ENCODE measurements at regions not wholly inside any gene's neighbourhood (a gene's known extent, or its start where the extent isn't known, plus 50 kb on each side); places are given as distances from the start of the nearest gene placed in this dataset.
"Not testable (repeated sequence)": the region's sequence is repeated elsewhere in the genome, so short reads cannot be mapped to it uniquely, and the experiment has no call there.

DNA sequence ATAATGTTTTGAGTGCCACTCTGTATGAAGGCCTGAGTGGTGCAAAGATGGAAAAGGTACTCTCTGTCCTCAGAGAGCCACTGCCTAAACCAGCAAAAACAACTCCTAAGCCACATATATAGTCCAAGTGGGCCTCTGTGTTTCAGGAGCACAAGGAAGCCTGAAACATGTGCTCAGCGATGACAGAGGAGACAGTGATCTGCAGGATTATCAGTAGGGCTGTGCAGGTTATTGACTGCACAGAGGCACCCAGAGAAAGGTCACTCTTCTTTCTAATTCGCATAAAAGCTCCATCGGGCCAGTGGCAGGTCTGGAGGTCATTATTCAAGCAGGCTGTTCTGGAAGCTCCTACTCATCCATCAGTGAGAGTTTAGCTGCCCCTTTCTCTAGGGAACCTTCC, 361.9 kb downstream of the BCL11B start:
- no peak for DNase-seq (ENCODE audit: low spot score)

DNA sequence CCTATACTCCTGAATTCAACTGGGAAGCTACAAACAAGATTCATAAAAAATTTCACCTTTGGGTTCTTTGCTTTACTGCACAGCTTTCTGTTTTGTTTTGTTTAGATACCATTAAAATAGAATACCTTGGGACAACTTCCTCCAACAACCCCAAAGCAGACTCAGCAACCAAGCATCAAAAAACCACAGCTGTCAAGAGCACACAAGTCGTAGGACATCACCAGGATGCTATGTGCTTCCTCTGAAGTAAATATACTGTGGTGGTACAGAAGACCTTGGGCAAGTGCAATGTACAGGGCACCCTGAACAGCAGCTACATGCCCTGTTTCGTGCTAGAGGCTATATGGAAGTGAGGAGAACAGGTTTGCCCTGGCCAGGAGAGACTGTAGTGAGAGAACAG, 359.3 kb downstream of the BCL11B start:
- no peak for DNase-seq (ENCODE audit: low spot score)

DNA sequence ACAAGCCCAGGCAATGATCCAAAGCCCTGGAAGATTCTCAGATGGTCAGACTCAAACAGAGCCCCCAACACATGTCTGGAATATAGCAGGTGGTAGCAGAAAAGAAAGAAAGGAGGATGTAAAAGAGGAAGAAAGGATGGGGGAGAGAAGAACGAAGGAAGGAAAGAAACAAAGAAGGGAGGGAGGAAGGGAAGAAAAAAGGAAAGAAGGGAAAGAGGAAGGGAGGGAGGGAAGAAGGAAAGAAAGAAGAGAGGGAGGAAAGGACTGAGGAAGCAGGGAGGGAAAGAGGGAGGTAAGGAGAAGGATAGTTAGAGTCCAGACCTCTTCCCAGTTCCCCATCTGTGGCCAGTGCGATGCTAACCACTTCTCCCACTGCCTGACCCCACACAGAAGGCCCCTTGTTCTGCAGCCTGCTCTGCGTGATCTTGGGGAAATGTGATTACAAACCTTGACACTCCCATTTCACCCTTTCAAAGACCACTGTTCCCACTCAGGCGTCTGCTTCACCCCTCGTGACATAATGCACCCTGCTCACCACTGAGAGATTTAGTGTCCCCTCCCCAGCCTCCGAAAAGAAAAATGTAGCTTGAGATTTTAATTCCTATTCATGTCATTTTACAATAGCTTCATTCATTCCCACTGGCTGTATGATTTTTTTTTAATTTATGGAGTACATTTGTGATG, 357.9 kb downstream of the BCL11B start:
- DNase-seq (ENCODE audit: low spot score): peak; percentile 16

DNA sequence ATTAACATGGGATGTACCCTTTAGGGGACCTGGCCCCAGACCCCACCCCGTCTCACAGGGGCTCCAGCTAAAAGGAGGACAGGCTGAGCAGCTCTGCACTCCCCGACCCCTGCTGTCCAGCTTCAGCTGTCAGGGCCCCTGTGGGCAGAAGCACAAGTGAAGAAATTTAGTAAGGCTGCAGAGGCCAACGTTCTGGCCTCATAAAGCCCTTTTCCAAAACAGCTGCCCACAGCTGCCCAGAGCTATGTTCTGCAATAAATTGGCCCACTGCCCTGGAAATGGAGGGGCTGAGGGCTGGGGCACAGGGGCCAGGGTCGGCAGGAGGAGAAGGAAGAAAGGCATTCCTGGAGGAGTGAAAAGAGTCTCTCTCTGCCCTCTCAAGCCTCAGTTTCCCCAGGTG, 357.1 kb downstream of the BCL11B start:
- DNase-seq (ENCODE audit: low spot score): no peak

DNA sequence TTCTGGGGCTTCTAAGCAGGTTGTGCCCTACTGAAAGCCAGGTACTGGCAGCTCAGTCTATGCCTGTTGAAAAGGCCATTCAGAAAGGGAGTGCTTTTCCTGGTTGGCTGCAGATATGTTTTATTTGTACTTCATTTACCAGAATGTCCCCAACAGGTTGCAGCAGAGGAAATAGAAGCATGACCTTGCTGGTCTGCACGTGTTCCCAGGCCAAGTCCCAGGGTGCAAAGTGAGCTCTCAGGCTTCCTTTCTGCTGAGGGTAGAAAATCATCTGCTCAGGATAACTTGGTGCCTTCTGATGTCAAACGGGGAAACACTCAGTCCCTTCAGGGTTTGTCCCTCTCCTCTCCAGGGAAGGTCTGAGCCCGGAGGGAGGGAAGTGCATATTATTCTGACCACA, 356.4 kb downstream of the BCL11B start:
- DNase-seq (ENCODE audit: low spot score): no peak

DNA sequence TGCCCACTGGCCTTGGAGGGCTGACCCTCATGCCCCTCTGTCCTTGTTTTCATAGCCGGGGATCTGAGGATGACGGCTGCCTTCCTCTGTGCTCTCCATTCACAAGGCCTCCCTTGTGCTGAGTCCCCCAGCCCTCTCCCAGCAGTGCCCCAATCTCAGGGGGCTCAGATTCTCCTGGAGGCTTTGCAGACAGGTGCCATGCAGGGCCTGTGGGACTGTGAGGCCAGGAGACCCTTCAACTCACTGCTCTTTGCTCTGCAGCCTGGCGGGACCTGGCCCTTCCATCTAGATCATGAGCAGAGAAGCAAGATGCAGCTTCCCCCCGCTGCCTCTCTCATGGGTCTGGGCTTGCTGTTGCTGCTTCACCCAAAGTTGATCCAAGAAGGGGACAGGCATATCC, 356.0 kb downstream of the BCL11B start:
- DNase-seq (ENCODE audit: low spot score): no peak

DNA sequence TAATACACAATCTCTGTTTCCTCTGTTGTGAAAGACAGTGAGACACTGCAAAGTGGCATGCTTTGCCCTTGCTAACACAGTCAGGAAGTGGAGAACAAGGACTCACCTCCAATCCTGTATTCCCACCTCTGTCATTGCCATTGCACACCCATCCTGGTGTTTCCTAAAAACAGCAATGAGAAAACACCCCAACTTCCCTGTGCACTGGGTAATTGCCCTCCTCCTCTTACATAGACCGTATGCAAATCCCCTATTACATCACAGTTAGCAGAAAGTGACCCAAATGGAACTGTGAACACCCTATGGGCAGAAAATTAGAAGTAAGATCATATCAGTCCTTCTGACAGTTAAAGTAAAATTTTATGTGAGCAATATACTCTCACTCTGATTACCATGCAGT, 355.5 kb downstream of the BCL11B start:
- DNase-seq (ENCODE audit: low spot score): no peak

DNA sequence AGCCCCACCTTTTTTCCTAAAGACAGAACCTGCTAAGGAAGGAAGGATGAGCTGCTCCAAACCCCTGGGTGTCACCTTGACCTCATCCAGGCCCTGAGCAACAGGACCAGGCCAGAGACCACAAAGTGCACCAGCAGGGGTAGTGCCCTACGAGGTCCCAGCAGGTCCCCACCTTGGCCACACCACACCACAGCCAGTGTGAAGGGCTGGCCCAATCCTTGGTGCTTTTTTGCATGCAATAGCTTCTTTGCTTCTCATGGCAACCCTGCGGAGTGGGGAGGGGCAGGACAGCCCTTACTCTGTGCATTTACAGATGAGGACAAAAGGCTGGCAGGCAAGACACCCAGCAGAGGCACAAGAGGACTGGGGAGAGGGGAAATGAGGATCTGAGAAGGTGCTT, 352.6 kb downstream of the BCL11B start:
- DNase-seq (ENCODE audit: low spot score): no peak

DNA sequence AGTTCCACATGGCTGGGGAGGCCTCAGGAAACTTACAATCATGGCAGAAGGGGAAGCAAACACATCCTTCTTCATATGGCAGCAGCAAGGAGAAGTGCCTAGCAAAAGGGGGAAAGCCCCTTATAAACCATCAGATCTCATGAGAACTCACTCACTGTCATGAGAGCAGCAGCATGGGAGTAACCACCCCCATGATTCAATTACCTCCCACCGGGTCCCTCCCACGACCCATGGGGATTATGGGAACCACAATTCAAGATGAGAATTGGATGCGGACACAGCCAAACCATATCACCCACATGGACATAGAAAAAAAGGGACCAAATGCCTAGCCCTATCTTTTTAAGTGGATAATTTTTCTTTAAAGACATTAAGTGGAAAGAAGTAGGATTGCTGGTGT, 350.7 kb downstream of the BCL11B start:
- not testable (repeated sequence) for DNase-seq (ENCODE audit: low spot score)

DNA sequence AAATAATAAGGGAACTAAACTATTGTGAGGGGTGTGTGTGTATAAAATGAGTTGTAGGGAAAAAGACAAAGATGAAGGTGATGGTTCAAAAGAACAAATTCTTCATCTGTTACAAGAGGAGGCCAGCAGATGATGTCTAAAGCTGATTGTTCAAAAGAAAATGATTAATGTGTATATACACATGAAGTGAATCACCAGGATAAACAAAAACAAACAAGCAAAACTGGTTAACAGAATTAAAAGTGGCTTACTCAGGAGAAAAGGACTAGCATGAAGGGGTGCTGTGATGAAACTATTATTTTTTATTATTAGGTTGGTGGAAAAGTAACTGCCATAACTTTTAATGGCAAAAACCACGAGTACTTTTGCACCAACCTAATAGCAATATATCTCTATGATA, 348.4 kb downstream of the BCL11B start:
- DNase-seq (ENCODE audit: low spot score): no peak

DNA sequence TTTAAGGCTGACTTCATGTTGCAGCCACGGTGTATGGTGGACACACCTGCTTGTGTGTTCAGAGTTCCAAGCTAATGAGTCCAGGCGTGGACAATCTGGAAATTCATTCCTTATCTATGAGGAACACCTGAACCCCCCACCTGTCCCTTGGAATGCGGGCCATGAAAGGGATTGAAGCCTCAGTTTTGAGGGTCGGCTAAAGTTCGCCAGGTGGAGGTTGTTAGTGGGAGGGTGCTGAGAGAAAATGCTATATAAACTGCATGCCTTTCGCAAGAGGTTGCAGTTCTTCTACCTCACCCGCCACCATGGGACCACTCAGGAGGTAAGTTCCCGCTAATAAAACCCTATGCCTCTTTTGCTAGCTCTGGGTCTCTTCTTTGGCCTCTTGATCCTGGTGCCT, 348.0 kb downstream of the BCL11B start:
- no peak for DNase-seq (ENCODE audit: low spot score)

DNA sequence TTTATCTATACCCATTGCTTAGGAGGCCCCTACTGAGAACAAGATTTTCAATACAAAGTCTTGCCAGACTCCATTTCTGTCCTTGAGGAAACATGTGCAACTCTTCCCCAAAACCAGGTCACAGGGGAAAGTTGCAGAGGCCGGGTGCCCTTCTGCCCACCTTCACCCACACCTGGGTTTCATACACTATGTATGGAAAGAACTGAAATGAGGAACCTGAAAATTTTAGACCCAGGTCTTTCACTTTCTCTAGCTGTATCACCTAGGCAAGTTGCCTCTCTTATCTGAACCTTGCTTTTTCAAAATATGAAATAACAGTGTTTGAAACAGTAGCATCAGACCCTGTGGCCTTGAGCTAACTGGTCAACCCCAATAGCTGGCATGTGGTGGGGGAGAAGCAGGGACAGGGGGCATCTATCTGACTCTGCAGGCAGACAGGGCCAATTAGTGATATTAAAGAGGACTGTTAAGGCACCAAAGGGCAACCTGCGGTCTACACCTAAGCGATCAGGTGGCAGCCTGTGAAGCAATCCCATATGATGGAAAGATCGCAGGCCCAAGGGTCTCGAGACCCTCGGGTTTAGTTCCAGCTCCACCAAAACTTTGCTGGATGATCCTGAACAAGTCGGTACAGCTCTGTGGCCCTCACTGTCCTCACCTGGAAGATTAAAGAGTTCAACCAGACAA, 346.5 kb downstream of the BCL11B start:
- no peak for DNase-seq (ENCODE audit: low spot score)

DNA sequence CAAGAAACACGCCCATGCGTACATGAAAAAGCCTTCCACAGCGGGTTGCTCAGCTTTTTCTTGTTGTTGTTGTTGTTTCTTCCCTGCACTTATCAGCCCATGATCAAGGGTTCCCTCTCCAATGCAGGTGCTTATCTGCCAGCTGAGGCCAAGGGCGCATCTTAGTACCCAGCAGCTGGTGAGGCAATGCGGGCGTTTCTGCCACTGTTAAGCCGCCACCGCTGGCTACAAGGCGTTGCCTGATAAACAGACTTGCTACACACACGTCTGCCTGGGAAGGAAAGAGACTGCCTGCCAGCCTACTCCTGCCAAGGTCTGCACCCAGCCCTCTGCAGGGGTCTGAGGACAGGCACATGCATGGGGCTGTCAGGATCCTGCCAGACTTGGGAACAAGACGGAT, 345.9 kb downstream of the BCL11B start:
- no peak for DNase-seq (ENCODE audit: low spot score)

DNA sequence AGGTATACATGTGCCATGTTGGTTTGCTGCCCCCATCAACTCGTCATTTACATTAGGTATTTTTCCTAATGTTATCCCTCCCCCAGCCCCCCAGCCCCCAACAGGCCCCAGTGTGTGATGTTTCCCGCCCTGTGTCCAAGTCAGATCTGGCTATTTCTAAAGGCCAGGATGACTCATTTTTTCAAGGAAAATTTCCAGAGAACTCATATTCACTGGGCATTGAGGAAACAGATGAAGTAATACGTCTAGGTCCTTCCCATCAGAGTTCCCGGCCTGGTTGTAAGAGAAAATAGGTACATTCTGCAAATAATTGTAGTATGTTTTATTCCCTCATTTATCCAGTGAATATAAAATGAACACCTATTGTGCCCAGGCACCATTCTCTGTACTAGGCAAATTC, 345.2 kb downstream of the BCL11B start:
- no peak for DNase-seq (ENCODE audit: low spot score)

DNA sequence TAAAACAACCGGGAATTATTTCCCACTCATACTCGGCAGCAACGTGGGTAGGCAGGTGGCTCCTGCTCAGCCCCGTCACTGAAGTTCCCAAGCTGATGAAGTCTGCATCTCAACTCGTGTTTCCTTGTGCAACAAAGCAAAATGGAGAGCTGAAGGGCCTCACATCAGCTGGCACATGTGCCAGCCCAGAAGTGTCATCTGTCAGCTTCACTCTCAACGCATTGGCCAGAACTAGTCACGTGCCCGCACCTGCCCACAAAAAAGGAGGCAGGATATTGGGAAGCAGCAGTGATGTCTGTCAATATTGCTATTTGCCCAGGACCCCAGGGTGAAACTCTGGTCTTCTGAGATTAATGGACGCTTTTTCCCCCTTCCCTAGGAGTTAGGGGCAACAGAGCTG, 344.0 kb downstream of the BCL11B start:
- DNase-seq (ENCODE audit: low spot score): no peak

DNA sequence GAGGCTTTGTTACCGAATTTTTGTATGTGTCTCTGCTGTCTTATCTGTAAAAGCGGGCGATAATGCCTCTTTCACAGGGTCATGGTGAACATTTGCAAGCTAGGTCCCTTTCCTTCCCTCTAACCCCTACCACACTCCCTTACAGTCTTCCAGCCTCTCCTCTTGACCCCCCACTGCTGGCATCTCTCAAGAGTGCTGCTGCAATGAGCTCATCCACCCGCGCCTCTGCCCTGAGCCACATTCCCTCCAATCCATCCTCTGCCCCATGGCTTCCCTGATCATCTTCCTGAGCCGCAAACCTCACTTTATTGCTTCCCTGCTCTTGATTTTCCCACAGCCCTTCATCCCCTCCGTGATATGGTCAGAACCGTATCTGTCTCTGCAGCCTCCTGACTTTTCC, 343.6 kb downstream of the BCL11B start:
- no peak for DNase-seq (ENCODE audit: low spot score)

DNA sequence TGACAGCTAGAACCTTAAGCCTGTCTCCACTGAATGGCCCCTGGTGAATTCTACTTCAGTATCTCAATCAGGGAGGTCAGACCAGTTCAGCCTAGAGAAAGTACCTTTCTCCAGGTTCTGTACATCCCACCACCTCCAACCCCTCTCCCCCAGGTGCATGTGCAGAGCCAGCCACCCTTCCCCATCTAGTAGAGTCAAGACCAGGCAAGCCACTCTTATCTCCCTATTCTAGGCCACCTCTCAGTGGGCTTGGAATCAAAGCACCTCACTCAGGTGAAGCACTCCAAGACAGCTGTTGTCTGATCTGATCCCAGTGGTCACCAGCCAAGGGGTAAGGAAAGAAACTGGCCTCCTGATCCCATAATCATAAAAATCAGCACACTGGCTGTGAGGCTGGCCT, 340.9 kb downstream of the BCL11B start:
- no peak for DNase-seq (ENCODE audit: low spot score)

DNA sequence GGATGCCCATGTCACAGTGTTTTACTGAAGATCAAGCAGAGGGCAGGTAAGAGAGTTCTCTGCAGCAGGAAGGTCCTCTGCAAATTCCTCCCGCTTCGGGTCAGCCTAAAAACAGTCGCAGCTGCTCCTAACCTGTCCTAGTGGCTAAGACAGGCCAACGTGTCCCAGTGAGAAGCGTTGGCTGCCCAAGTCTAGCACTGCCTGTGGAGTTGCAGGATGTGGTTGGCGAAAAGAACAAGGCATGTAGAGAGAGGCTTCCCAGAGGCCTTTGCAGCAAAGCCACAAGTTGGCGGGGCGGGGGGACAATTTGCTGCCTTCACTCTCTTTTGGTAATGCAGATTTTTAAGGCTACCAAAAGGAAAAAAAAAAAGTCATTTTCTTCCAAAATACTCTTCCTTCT, 340.1 kb downstream of the BCL11B start:
- DNase-seq (ENCODE audit: low spot score): no peak

DNA sequence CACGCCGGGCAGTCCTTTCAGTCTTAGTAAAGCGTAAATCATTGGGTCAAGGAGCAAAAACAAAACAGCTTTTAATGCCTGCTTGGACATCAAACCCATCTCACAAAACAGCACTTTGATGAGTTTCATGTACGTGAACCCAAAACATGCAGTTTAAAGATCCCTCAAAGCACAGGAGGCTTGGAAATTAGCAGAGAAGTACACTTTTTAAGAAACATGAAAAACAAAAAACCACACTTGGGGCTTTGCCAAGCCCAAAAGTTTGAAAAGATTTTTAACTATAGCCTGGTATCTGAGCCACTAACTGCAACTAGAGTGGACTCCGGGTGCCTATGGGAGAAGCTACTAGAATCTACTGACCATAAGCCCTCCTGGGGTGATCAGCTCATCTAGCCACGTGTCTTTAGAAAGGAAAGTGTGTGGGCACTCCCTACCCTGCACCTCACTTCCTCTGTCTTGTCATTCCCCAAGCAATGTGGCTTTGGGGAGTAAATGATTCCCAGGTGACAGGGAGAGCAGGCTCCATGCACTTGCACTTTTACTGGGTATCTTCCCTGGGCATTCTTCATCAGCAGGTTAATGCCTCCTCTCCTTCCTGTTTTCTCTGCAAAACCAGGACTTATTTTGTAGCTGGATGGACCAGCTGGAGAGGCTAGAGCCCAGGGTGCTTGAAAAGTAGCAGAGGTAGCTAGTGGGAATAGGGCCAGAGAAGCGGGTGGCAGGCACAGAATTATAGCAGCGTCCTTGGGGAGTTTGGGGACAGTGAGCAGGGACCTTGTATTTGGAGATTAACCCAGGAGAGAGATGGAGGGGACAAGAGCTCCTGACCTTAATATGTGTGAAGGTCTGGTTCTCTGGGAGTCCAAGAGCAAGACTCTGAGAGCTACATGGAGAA, 339.3 kb downstream of the BCL11B start:
- DNase-seq (ENCODE audit: low spot score): no peak

DNA sequence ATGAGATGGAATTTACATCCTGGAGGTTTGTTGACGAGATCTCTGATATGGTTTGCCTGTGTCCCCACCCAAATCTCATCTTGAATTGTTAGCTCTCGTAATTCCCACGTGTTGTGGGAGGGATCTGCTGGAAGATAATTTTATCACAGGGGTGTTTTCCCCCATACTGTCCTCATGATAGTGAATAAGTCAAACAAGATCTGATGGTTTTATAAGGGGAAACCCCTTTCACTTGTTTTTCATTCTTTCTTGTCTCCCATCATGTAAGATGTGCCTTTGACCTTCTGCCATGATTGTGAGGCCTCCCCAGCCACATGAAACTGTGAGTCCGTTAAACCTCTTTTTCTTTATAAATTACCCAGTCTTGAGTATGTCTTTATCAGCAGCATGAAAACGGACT, 337.4 kb downstream of the BCL11B start:
- DNase-seq (ENCODE audit: low spot score): not testable (repeated sequence)

DNA sequence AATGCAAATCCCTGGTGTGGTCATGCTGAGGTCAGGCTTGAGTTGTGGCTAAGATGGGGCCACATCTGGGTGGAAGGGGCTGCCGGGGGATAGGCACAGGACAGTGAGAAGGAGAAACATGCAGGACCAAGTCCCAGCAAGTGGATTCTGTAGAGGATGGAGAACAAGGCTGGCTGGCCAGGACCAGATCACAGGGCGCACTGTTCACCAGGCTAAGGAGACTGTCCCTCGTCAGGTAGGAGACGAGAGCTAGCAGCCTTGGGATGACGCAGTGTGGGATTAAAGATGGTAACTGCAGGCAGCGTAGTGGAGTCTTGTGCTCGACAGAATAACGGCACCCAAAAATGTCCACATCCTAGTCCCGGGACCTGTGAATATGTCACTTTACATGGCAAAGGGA, 336.1 kb downstream of the BCL11B start:
- DNase-seq (ENCODE audit: low spot score): no peak

DNA sequence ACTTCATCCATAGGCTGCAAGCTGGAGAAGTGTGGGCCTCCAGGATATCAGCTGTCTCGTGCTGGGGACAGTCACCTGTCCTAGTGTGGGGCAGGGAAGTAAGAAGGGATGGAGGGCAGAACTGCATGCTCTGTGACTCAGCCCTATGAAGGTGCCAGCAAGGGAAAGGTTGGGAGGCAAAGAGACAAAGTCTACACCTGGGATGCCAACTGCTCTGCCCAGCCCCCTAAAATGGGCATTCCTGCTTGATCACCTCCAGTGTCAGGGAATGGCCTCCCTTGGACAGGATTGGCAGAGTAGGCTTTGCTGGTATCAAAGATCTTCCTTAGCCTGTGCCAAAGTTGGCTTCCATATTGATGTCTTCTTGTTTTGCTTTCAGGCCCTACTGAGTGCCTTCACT, 335.0 kb downstream of the BCL11B start:
- DNase-seq (ENCODE audit: low spot score): no peak
